A673 (cell line): ENCODE measurements at regions not wholly inside any gene's neighbourhood (a gene's known extent, or its start where the extent isn't known, plus 50 kb on each side); places are given as distances from the start of the nearest gene placed in this dataset.

ENCODE experiments used
- CTCF ChIP-seq: fragments of 300-800, 200-600 bp; sonication (generic); conservative IDR thresholded peaks from 2 replicates; pipeline ENCODE4 v1.5.1; 2017; ENCODE audit warnings: low read depth, mild to moderate bottlenecking, antibody characterized with exemption, low read length, moderate library complexity, mixed read lengths
- EZH2 ChIP-seq: fragments of 200-600 bp; sonication (generic); IDR thresholded peaks from 2 replicates; pipeline ENCODE4 v1.6.1; 2017; ENCODE audit warnings: borderline replicate concordance, low read depth, mild to moderate bottlenecking, mixed read lengths, antibody characterized with exemption, low read length; ENCODE audit not compliant: poor library complexity, severe bottlenecking

DNA sequence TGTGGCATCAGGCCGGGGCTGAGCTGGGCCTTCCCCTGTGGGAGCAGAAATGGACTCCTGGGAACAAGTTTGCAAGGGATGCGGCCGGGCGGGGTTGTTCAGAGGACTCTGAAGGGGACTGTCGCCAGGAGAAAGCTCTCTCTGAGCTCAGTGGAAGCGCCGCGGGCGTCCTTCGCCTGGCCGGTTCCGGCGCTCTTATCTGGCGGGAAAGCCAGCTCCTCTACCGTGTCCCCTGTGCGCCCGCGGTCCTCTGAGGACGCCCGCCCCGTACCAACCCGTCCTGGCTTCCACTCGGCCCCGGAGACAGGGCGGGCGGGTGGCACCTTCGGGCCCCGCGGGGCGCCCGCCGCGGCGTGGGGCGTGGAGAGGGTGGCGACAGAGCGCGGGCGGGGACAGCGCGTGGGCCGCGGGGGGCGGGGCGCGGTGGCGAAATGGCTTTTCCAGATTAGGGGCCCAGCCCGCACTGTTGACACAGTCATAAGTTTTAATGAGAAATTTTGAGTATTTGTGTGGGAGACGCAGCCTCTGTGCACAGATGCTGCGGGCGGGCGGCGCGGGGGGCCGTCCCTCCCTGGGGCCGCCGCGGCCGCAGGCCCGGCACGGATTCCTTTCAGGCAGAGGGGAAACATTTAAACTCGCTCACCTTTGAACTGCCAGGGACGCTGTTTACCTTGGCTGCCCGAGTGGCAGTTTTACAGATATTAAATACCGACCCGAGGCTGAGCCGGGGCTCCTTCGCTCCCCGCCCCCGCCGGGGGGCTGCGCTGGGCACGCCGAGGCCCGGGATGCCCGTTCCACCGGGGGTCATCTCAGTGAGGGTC, 70.2 kb downstream of the FOXD2 start:
- TF ChIP-seq CTCF (no peak), EZH2 (peak; percentile 72)
